ENCODE measurements at regions not wholly inside any gene's neighbourhood (a gene's known extent, or its start where the extent isn't known, plus 50 kb on each side); places are given as distances from the start of the nearest gene placed in this dataset.

DNA sequence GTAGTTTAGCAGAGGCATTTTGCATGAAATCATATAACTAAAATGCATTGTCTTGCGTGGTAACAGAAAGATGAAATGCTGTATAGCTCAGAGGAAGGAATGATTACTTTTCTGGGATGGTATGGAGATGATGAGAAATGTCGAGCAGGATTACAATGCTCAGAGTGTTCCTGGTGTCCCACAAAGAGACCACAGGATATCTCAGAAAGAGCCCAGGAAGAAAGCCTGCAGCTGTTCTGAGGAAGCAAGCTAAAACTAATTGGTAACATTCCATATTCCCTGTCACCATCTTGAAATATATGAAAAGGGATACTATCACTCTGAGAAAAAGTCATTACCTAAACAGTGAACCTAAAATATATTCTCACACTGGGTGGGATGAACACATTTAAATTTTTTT is 233.1 kb downstream of the POU4F1 start (continued):
- TF ChIP-seq RAD21 (conservative IDR thresholded peaks at IDR 0.05) = no peak
- no peak for TF ChIP-seq MXI1 (conservative IDR thresholded peaks at IDR 0.05; ENCODE audit: poor library complexity, severe bottlenecking)

DNA sequence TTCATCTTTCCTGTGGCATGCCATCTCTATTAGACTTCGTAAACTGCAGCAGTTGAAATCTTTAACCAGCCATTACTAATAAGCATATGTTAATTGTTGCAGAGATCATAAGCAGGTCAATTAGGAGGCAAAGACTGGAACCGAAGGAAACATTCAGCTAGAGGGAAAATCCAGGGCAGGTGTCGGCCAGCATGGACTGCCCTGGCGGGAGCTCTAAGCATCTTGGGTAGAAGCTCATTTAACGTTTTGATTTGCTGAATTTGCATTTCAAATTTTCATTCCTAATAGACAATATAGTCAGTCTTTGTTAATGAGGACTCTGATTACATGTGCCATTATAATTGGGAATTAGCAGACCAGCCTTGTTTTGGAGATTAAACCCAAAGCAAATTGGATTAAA is 238.6 kb downstream of the POU4F1 start:
- Histone ChIP-seq H3K36me3 (ENCODE audit: insufficient read depth, low read length) (no peaks in the 10 kb centered on the region), H2AFZ (ENCODE audit: low read depth, low read length) (no peak overlapping the region), H3K27me3 (ENCODE audit: insufficient read depth, low read depth, low read length) (no peaks in the 10 kb centered on the region), H3K79me2 (replicated peaks; ENCODE audit: insufficient read depth, low read length) (no peaks in the 10 kb centered on the region), H3K9me3 (ENCODE audit: low read length) (no peaks in the 10 kb centered on the region), H3F3A (ENCODE audit: insufficient read depth, low read length, poor library complexity, severe bottlenecking) (no peaks in the 10 kb centered on the region), H3K27ac (ENCODE audit: low read length) (no peak overlapping the region), H4K20me1 (ENCODE audit: insufficient read depth) (no peaks in the 10 kb centered on the region), H3K9ac (ENCODE audit: low read length) (no peak overlapping the region), H3K4me3 (ENCODE audit: low read length) (no peak overlapping the region), H3K4me2 (ENCODE audit: low read length) (no peak overlapping the region), H3K9me2 (ENCODE audit: insufficient read depth, low read length) (no peaks in the 10 kb centered on the region)
- TF ChIP-seq EP300 (conservative IDR thresholded peaks at IDR 0.05; ENCODE audit: poor library complexity, severe bottlenecking) (no peak), TAF1 (IDR thresholded peaks at IDR 0.05; ENCODE audit: low read depth) (no peak), POLR2AphosphoS5 (IDR thresholded peaks at IDR 0.05) (no peak), EZH2 (IDR thresholded peaks at IDR 0.05; ENCODE audit: borderline replicate concordance, insufficient read depth, low read length, poor library complexity, severe bottlenecking) (no peak)
- TF ChIP-seq, protein P1, sequence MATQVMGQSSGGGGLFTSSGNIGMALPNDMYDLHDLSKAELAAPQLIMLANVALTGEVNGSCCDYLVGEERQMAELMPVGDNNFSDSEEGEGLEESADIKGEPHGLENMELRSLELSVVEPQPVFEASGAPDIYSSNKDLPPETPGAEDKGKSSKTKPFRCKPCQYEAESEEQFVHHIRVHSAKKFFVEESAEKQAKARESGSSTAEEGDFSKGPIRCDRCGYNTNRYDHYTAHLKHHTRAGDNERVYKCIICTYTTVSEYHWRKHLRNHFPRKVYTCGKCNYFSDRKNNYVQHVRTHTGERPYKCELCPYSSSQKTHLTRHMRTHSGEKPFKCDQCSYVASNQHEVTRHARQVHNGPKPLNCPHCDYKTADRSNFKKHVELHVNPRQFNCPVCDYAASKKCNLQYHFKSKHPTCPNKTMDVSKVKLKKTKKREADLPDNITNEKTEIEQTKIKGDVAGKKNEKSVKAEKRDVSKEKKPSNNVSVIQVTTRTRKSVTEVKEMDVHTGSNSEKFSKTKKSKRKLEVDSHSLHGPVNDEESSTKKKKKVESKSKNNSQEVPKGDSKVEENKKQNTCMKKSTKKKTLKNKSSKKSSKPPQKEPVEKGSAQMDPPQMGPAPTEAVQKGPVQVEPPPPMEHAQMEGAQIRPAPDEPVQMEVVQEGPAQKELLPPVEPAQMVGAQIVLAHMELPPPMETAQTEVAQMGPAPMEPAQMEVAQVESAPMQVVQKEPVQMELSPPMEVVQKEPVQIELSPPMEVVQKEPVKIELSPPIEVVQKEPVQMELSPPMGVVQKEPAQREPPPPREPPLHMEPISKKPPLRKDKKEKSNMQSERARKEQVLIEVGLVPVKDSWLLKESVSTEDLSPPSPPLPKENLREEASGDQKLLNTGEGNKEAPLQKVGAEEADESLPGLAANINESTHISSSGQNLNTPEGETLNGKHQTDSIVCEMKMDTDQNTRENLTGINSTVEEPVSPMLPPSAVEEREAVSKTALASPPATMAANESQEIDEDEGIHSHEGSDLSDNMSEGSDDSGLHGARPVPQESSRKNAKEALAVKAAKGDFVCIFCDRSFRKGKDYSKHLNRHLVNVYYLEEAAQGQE (IDR thresholded peaks at IDR 0.05; ENCODE audit: borderline replicate concordance) = no peak

DNA sequence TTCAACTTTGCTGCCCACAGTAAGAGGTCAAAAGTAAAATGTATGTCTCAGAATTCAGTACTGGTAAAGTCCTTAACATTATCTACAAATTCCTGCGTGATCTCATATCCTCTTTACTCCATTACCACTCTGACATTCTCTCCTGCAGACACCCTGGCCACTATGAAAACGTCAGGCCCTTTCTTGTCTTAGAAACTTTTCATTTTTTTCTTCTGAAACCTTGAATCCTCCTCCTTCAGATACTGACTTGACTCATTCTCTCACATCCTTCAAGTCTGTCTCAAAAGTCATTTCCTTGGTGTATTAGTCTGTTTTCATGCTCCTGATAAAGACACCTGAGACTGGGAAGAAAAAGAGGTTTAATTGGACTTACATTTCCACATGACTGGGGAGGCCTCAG is 262.3 kb downstream of the POU4F1 start:
- no peak overlapping the region for H3K4me3 ChIP-seq (ENCODE audit: low read length)
- H3K4me2 ChIP-seq (ENCODE audit: low read length) = no peak overlapping the region
- no peak overlapping the region for H3K9ac ChIP-seq (ENCODE audit: low read length)
- H2AFZ ChIP-seq (ENCODE audit: low read depth, low read length) = no peak overlapping the region
- H3K9me3 ChIP-seq (ENCODE audit: low read length) = no peaks in the 10 kb centered on the region
- no peak overlapping the region for H3K27ac ChIP-seq (ENCODE audit: low read length)
- H3K27me3 ChIP-seq (ENCODE audit: insufficient read depth, low read depth, low read length) = no peaks in the 10 kb centered on the region
- no peak for TF ChIP-seq EP300 (conservative IDR thresholded peaks at IDR 0.05; ENCODE audit: poor library complexity, severe bottlenecking)
- TF ChIP-seq POLR2AphosphoS5 (IDR thresholded peaks at IDR 0.05) = no peak
- TF ChIP-seq, protein P1 (IDR thresholded peaks at IDR 0.05; ENCODE audit: borderline replicate concordance) = no peak
- no peak for TF ChIP-seq RAD21 (conservative IDR thresholded peaks at IDR 0.05)
- no peak for TF ChIP-seq MXI1 (conservative IDR thresholded peaks at IDR 0.05; ENCODE audit: poor library complexity, severe bottlenecking)
- no peak for TF ChIP-seq TAF1 (IDR thresholded peaks at IDR 0.05; ENCODE audit: low read depth)
- TF ChIP-seq EZH2 (IDR thresholded peaks at IDR 0.05; ENCODE audit: borderline replicate concordance, insufficient read depth, low read length, poor library complexity, severe bottlenecking) = no peak
- no peak for TF ChIP-seq SMC3 (conservative IDR thresholded peaks at IDR 0.05; ENCODE audit: poor library complexity)
- TF ChIP-seq, protein P2, sequence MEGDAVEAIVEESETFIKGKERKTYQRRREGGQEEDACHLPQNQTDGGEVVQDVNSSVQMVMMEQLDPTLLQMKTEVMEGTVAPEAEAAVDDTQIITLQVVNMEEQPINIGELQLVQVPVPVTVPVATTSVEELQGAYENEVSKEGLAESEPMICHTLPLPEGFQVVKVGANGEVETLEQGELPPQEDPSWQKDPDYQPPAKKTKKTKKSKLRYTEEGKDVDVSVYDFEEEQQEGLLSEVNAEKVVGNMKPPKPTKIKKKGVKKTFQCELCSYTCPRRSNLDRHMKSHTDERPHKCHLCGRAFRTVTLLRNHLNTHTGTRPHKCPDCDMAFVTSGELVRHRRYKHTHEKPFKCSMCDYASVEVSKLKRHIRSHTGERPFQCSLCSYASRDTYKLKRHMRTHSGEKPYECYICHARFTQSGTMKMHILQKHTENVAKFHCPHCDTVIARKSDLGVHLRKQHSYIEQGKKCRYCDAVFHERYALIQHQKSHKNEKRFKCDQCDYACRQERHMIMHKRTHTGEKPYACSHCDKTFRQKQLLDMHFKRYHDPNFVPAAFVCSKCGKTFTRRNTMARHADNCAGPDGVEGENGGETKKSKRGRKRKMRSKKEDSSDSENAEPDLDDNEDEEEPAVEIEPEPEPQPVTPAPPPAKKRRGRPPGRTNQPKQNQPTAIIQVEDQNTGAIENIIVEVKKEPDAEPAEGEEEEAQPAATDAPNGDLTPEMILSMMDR (IDR thresholded peaks at IDR 0.05; ENCODE audit: poor library complexity, severe bottlenecking) = no peak
- H3F3A ChIP-seq (ENCODE audit: insufficient read depth, low read length, poor library complexity, severe bottlenecking) = no peaks in the 10 kb centered on the region
- H3K36me3 ChIP-seq (ENCODE audit: insufficient read depth, low read length) = no peaks in the 10 kb centered on the region
- no peaks in the 10 kb centered on the region for H3K9me2 ChIP-seq (ENCODE audit: insufficient read depth, low read length)
- no peaks in the 10 kb centered on the region for H3K79me2 ChIP-seq (replicated peaks; ENCODE audit: insufficient read depth, low read length)
- no peaks in the 10 kb centered on the region for H4K20me1 ChIP-seq (ENCODE audit: insufficient read depth)

All from neural cell (in vitro differentiated cells).